ENCODE measurements at regions not wholly inside any gene's neighbourhood (a gene's known extent, or its start where the extent isn't known, plus 50 kb on each side); places are given as distances from the start of the nearest gene placed in this dataset.

- no peak overlapping the region for H3K4me3 ChIP-seq (ENCODE audit: low read length)
- DNase-seq (ENCODE audit: low read depth): no peak
- TF ChIP-seq CTCF (IDR thresholded peaks at IDR 0.05; ENCODE audit: insufficient read depth, low read depth, low read length, missing control alignments): no peak
Observed at GRCh38 chr6:4712291-4712690, 63.9 kb upstream of the CDYL start.

- TF ChIP-seq CTCF (IDR thresholded peaks at IDR 0.05; ENCODE audit: insufficient read depth, low read depth, low read length, missing control alignments): no peak
- peak; percentile 78 for DNase-seq (ENCODE audit: low read depth)
- H3K4me3 ChIP-seq (ENCODE audit: low read length): no peak overlapping the region
Observed at GRCh38 chr6:4707011-4707410, 69.2 kb upstream of the CDYL start.

GRCh38 chr6:4705809-4706208 is 70.4 kb upstream of the CDYL start:
- TF ChIP-seq CTCF (IDR thresholded peaks at IDR 0.05; ENCODE audit: insufficient read depth, low read depth, low read length, missing control alignments): no peak
- DNase-seq (ENCODE audit: low read depth): no peak
- H3K4me3 ChIP-seq (ENCODE audit: low read length): no peak overlapping the region

- no peak overlapping the region for H3K4me3 ChIP-seq (ENCODE audit: low read length)
- TF ChIP-seq CTCF (IDR thresholded peaks at IDR 0.05; ENCODE audit: insufficient read depth, low read depth, low read length, missing control alignments): no peak
- DNase-seq (ENCODE audit: low read depth): no peak
Observed at GRCh38 chr6:4703382-4703781, 72.8 kb upstream of the CDYL start.

- DNase-seq (ENCODE audit: low read depth): no peak
Observed at GRCh38 chr6:4698901-4699659, 77.1 kb upstream of the CDYL start.

GRCh38 chr6:4693173-4693970 is 82.8 kb upstream of the CDYL start:
- H3K4me3 ChIP-seq (ENCODE audit: low read length): no peak overlapping the region
- DNase-seq (ENCODE audit: low read depth): no peak
- no peak for TF ChIP-seq CTCF (IDR thresholded peaks at IDR 0.05; ENCODE audit: insufficient read depth, low read depth, low read length, missing control alignments)

More at GRCh38 chr6:4698901-4699659, 77.1 kb upstream of the CDYL start:
- TF ChIP-seq CTCF (IDR thresholded peaks at IDR 0.05; ENCODE audit: insufficient read depth, low read depth, low read length, missing control alignments): no peak
- H3K4me3 ChIP-seq (ENCODE audit: low read length): no peak overlapping the region

Measured in epithelial cell of esophagus (primary cell).